H9 (cell line): ENCODE measurements at regions not wholly inside any gene's neighbourhood (a gene's known extent, or its start where the extent isn't known, plus 50 kb on each side); places are given as distances from the start of the nearest gene placed in this dataset.

Experiments
- DNase-seq: peaks from one replicate; pipeline ENCODE4 v3.0.0-alpha.2; 2017
- H2AFZ ChIP-seq: one replicate; pipeline ENCODE4 v1.6.1; 2013; ENCODE audit warnings: mild to moderate bottlenecking, low read length, control low read depth, moderate library complexity
- H2AK5ac ChIP-seq: 2 replicates; pipeline ENCODE4 v1.6.1; 2013; ENCODE audit warnings: low read length, control low read depth, mixed read lengths; ENCODE audit not compliant: insufficient read length
- H2BK120ac ChIP-seq: one replicate; pipeline ENCODE4 v1.6.1; 2013; ENCODE audit warnings: low read depth, mild to moderate bottlenecking, low read length, control low read depth, inconsistent platforms; ENCODE audit not compliant: poor library complexity, severe bottlenecking
- H2BK12ac ChIP-seq: 2 replicates; pipeline ENCODE4 v1.6.1; 2013; ENCODE audit warnings: low read length, control low read depth, mixed read lengths, low read depth; ENCODE audit not compliant: insufficient read length
- H2BK15ac ChIP-seq: 2 replicates; pipeline ENCODE4 v1.6.1; 2013; ENCODE audit warnings: low read depth, low read length, control low read depth
- H2BK20ac ChIP-seq: one replicate; pipeline ENCODE4 v1.6.1; 2013; ENCODE audit warnings: low read depth, mild to moderate bottlenecking, low read length, control low read depth, inconsistent platforms; ENCODE audit not compliant: poor library complexity, severe bottlenecking
- H2BK5ac ChIP-seq: 2 replicates; pipeline ENCODE4 v1.6.1; 2013; ENCODE audit warnings: low read length, control low read depth, mixed read lengths; ENCODE audit not compliant: insufficient read length
- H3K14ac ChIP-seq: 2 replicates; pipeline ENCODE4 v1.6.1; 2013; ENCODE audit warnings: low read length, control low read depth; ENCODE audit not compliant: insufficient read depth
- H3K18ac ChIP-seq: 2 replicates; pipeline ENCODE4 v1.6.1; 2013; ENCODE audit warnings: low read depth, mild to moderate bottlenecking, mixed read lengths, low read length, control low read depth; ENCODE audit not compliant: insufficient read length
- H3K23ac ChIP-seq: 2 replicates; pipeline ENCODE4 v1.6.1; 2013; ENCODE audit warnings: low read length, control low read depth, mixed read lengths, low read depth; ENCODE audit not compliant: insufficient read length
- H3K23me2 ChIP-seq: 2 replicates; pipeline ENCODE4 v1.6.1; 2013; ENCODE audit warnings: low read depth, mild to moderate bottlenecking, mixed read lengths, low read length, control low read depth; ENCODE audit not compliant: insufficient read length, poor library complexity, severe bottlenecking
- H3K27ac ChIP-seq: 2 replicates; pipeline ENCODE4 v1.5.1; 2013; ENCODE audit warnings: low read length, control low read depth, mixed read lengths, low read depth; ENCODE audit not compliant: insufficient read length
- H3K27me3 ChIP-seq: 2 replicates; pipeline ENCODE4 v1.6.1; 2013; ENCODE audit warnings: low read length, control low read depth, inconsistent platforms; ENCODE audit not compliant: insufficient read depth
- H3K4ac ChIP-seq: 2 replicates; pipeline ENCODE4 v1.6.1; 2013; ENCODE audit warnings: low read depth, mild to moderate bottlenecking, control low read depth, inconsistent platforms, low read length, moderate library complexity
- H3K4me1 ChIP-seq: 2 replicates; pipeline ENCODE4 v1.6.1; 2013; ENCODE audit warnings: low read length, control low read depth, inconsistent platforms; ENCODE audit not compliant: insufficient read depth
- H3K4me2 ChIP-seq: 2 replicates; pipeline ENCODE4 v1.6.1; 2013; ENCODE audit warnings: low read length, control low read depth, mixed read lengths; ENCODE audit not compliant: insufficient read length, insufficient read depth
- H3K56ac ChIP-seq: 2 replicates; pipeline ENCODE4 v1.6.1; 2013; ENCODE audit warnings: low read depth, mild to moderate bottlenecking, mixed read lengths, low read length, control low read depth; ENCODE audit not compliant: insufficient read length
- H3K79me1 ChIP-seq: 2 replicates; pipeline ENCODE4 v1.6.1; 2013; ENCODE audit warnings: low read depth, mild to moderate bottlenecking, moderate library complexity, low read length, control low read depth, inconsistent platforms; ENCODE audit not compliant: insufficient read depth, poor library complexity, severe bottlenecking
- H3K79me2 ChIP-seq: 2 replicates; pipeline ENCODE4 v1.6.1; 2013; ENCODE audit warnings: low read length, control low read depth, inconsistent platforms; ENCODE audit not compliant: insufficient read depth
- H3K9ac ChIP-seq: 2 replicates; pipeline ENCODE4 v1.6.1; 2013; ENCODE audit warnings: low read length, control low read depth, mixed read lengths; ENCODE audit not compliant: insufficient read length; ENCODE audit errors: extremely low read depth
- H3K9me3 ChIP-seq: one replicate; pipeline ENCODE4 v1.6.1; 2013; ENCODE audit warnings: low read depth, low read length, inconsistent platforms; ENCODE audit not compliant: control insufficient read depth
- H3T11ph ChIP-seq: one replicate; pipeline ENCODE4 v1.6.1; 2013; ENCODE audit warnings: mild to moderate bottlenecking, low read length, control low read depth, inconsistent platforms
- H4K20me1 ChIP-seq: one replicate; pipeline ENCODE4 v1.6.1; 2013; ENCODE audit not compliant: control insufficient read depth, insufficient read length, insufficient read depth
- H4K5ac ChIP-seq: 2 replicates; pipeline ENCODE4 v1.6.1; 2013; ENCODE audit warnings: low read depth, mild to moderate bottlenecking, mixed read lengths, low read length, control low read depth; ENCODE audit not compliant: insufficient read length
- H4K8ac ChIP-seq: replicated peaks from 2 replicates; pipeline ENCODE4 v1.6.1; 2013; ENCODE audit warnings: low read length, control low read depth, mixed read lengths, low read depth; ENCODE audit not compliant: insufficient read length
- H4K91ac ChIP-seq: 2 replicates; pipeline ENCODE4 v1.6.1; 2013; ENCODE audit warnings: low read depth, mild to moderate bottlenecking, moderate library complexity, mixed read lengths, low read length, control low read depth; ENCODE audit not compliant: insufficient read length
- H3K27ac Mint-ChIP-seq, 3 experiments: 2 replicates in 2 of 3; 3 replicates in 1 of 3; pipeline ENCODE4 v1.8.0; 2020 to 2021; ENCODE audit warnings: mixed read lengths in 3 of 3, mild to moderate bottlenecking in 1 of 3, moderate library complexity in 1 of 3
- H3K27me3 Mint-ChIP-seq: 2 replicates; pipeline ENCODE4 v1.8.0; 2021; ENCODE audit warnings: low read depth, mild to moderate bottlenecking, moderate library complexity, mixed read lengths
- H3K36me3 Mint-ChIP-seq, 3 experiments: 2 replicates in 2 of 3; 3 replicates in 1 of 3; pipeline ENCODE4 v1.8.0; 2020 to 2021; ENCODE audit warnings: low read depth in 3 of 3, mixed read lengths in 3 of 3; ENCODE audit not compliant: insufficient read depth in 1 of 3
- H3K4me1 Mint-ChIP-seq, 2 experiments: 2 replicates each; pipeline ENCODE4 v1.8.0; 2020; ENCODE audit warnings: mixed read lengths in 2 of 2
- H3K4me3 Mint-ChIP-seq, 2 experiments: 2 replicates in 1 of 2; 3 replicates in 1 of 2; pipeline ENCODE4 v1.8.0; 2020 to 2021; ENCODE audit warnings: mild to moderate bottlenecking in 2 of 2, mixed read lengths in 2 of 2, moderate library complexity in 1 of 2
- H3K9me3 Mint-ChIP-seq, 2 experiments: 2 replicates in 1 of 2; 3 replicates in 1 of 2; pipeline ENCODE4 v1.8.0; 2020; ENCODE audit warnings: mild to moderate bottlenecking in 2 of 2, mixed read lengths in 2 of 2, moderate library complexity in 1 of 2
- CTCF ChIP-seq: fragments of 200-600 bp; sonication (generic); conservative IDR thresholded peaks from 3 replicates; pipeline ENCODE4 v1.8.0; 2021; ENCODE audit warnings: antibody characterized with exemption, mild to moderate bottlenecking
- WGBS: extraction: QIAGEN DNeasy Blood & Tissue Kit; methylation state at CpG from one replicate; pipeline ENCODE4 v1.1.7; 2013; ENCODE audit warnings: missing lambda C conversion rate, low lambda C conversion rate, mixed read lengths; ENCODE audit not compliant: insufficient read length; ENCODE audit errors: extremely low coverage; 5-methylcytosine and 5-hydroxymethylcytosine counted together

GRCh38 chr20:60074276-60074675, 116.1 kb downstream of the CDH26 start:
- H3K79me1 ChIP-seq = no peaks in the 10 kb centered on the region
- H4K20me1 ChIP-seq = no peaks in the 10 kb centered on the region
- no peak overlapping the region for H4K91ac ChIP-seq
- no peak overlapping the region for H2AFZ ChIP-seq
- H4K5ac ChIP-seq = no peak overlapping the region
- TF ChIP-seq CTCF = no peak
- H3K79me2 ChIP-seq = no peaks in the 10 kb centered on the region
- Mint-ChIP-seq H3K27ac (no peak overlapping the region), H3K27me3 (peaks cover 24% of the 10 kb centered on the region), H3K4me1 (no peaks in the 10 kb centered on the region), H3K4me3 (no peak overlapping the region), H3K9me3 (peaks cover 6 to 17% of the 10 kb centered on the region in 2 experiments; a peak in 4 of 5 replicates), H3K36me3 (peaks cover 0 to 2% (median 0%) of the 10 kb centered on the region in 3 experiments; a peak in 2 of 7 replicates)
- H3K9me3 ChIP-seq = no peaks in the 10 kb centered on the region
- no peak overlapping the region for H2BK20ac ChIP-seq
- H3K4ac ChIP-seq = no peak overlapping the region
- no peak overlapping the region for H2BK15ac ChIP-seq
- H3K23me2 ChIP-seq = no peaks in the 10 kb centered on the region
- no peak overlapping the region; the same call in 1 of the 2 replicates for H3K14ac ChIP-seq
- H3K4me1 ChIP-seq = no peaks in the 10 kb centered on the region
- H3K4me2 ChIP-seq = no peak overlapping the region
- no peak overlapping the region for H3K27ac ChIP-seq
- no CpG with 5 or more reads among the region's 10 CpGs for WGBS
- no peak overlapping the region for H3K23ac ChIP-seq
- H2BK12ac ChIP-seq = no peak overlapping the region
- no peaks in the 10 kb centered on the region; the same call in 1 of the 2 replicates for H3K27me3 ChIP-seq
- H3K18ac ChIP-seq = no peak overlapping the region
- no peak overlapping the region for H4K8ac ChIP-seq
- no peak overlapping the region for H2BK5ac ChIP-seq
- no peak overlapping the region for H3T11ph ChIP-seq
- H2BK120ac ChIP-seq = no peak overlapping the region
- DNase-seq = no peak
- no peak overlapping the region for H2AK5ac ChIP-seq
- no peak overlapping the region for H3K56ac ChIP-seq
- no peak overlapping the region for H3K9ac ChIP-seq
